HG03045 (cell line): ENCODE measurements at regions not wholly inside any gene's neighbourhood (a gene's known extent, or its start where the extent isn't known, plus 50 kb on each side); places are given as distances from the start of the nearest gene placed in this dataset.
"Not testable (repeated sequence)": the region's sequence is repeated elsewhere in the genome, so short reads cannot be mapped to it uniquely, and the experiment has no call there.

Experiments
- ATAC-seq: cut with Tn5 transposase; IDR thresholded peaks from one replicate; pipeline ENCODE4 v1.9.1; 2021; ENCODE audit warnings: mild to moderate bottlenecking, moderate library complexity; ENCODE audit not compliant: unreplicated experiment

- ATAC-seq = no peak
Measured at GRCh38 chr1:81179242-81179641, 621.5 kb upstream of the ADGRL2 start.

GRCh38 chr1:81178431-81179093, 622.2 kb upstream of the ADGRL2 start:
- ATAC-seq = not testable (repeated sequence)

DNA sequence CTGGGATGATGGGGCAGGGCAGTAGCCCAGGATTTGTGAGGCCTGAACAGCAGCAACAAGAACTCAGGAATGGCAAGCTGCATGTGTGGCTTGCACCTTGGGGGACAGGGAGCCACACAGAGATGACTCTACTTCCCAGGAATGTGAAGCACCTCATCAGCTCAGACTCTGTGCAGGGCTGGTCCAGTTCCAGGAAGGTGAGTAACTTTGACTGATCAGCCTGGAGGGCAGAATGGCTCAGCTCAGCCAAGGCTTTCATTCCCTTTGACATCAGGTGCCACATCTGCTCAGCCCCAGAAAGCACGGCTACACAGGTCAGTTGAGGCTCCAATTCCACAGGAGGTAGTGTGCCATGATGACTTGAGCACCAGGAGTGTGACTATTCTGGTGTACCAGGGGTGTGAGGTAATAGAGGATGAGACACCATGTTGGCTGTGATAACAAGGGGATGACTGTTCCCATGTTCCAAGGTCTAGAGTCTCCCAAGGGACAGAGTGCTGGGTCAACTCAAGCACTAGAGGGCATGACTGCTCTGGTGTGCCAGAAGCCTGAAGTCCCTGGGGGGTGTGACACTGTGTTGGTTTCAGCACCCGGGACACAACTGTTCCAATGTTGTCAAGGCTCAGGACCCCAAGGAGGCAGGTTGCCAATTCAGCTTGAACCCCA, 625.8 kb upstream of the ADGRL2 start:
- no peak for ATAC-seq

- ATAC-seq = no peak
Measured at GRCh38 chr1:81174052-81174451, 626.7 kb upstream of the ADGRL2 start.

DNA sequence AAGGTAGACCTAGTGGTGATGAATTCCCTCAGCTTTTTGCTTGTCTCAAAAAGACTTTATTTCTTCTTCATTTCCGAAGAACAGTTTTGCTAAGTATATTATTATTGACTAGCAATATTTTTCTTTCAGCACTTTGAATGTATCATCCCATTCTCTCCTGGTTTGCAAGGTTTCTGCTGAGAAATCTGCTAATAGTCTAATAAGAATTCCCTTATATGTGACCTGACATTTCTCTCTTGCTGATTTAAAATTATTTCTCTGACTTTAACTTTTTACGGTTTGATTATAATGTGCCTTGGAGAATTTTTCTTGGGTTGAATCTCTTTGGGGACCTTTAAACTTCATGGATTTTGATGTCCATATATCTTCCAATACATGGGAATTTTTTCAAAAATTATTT, 628.3 kb upstream of the ADGRL2 start:
- ATAC-seq = no peak

DNA sequence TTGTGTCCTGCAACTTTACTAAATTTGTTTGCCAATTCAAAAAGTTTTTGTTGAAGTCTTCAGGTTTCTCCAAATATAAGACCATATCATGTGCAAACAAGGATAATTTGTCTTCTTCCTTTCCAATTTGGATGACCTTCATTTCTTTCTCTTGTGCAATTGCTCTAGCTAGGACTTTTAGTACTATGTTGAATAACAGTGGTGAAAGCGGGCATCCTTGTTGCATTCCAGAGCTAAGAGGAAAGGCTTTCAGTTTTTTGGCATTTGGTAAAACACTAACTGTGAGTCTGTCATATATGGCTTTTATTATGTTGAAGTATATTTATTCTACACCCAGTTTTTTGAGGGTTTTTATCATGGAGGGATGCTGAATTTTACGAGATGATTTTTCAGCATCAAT, 630.0 kb upstream of the ADGRL2 start:
- no peak for ATAC-seq

DNA sequence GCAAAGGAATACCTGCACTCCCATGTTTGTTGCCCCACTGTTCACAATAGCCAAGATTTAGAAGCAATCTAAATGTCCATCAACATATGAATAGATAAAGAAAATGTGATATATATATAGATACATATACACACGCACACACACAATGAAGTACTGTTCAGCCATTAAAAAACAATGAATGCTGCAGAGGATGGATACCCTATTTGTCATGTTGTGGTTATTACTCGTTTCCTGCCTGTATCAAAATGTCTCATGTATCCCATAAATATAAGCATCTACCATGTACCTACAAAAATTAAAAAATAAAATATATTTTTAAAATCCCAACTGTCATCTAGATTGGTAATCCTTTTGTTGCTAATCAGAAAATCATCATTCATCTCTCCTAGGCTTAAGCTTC, 634.8 kb upstream of the ADGRL2 start:
- ATAC-seq = no peak

GRCh38 chr1:81160696-81161095, 640.0 kb upstream of the ADGRL2 start:
- no peak for ATAC-seq

DNA sequence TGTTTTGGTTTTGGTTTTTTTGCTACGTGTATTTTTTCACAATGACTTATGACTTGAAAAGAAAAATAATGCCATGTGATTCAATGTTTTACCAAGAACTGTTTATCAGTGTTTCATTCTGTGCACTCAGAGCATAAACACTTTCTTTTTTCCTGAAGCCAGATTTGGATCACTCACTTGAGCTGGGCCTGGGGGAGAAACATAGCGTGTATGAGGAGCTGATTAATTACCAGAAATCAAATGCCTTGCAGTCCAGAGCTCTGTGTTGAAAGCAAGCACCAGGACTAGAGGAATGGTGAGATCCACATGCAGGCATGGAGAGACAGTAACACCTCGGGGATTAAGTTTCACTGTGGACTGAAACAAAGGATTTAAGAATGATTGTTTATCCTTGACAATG, 642.1 kb upstream of the ADGRL2 start:
- ATAC-seq = no peak

- no peak for ATAC-seq
Measured at GRCh38 chr1:81157686-81158085, 643.0 kb upstream of the ADGRL2 start.

DNA sequence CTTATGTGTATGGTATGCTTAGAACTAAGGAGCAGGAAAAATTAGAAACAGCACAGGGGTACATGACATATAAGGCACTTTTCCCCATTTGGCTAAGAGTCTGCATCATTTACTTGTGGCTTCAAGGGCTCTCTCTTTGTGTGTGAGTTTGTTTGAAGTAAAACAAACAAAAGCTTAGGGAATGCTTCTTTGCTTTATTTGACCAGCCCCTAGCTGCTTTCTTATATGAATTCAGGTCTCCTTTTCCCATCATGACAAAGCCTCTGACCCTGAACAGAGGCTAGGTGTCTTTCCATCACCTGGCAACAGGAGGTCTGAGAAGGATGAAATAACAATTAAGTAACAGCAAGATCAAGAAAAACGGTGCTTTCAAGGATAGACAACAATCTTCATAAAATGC, 643.8 kb upstream of the ADGRL2 start:
- ATAC-seq = no peak

GRCh38 chr1:81155131-81155530, 645.6 kb upstream of the ADGRL2 start:
- ATAC-seq = no peak

DNA sequence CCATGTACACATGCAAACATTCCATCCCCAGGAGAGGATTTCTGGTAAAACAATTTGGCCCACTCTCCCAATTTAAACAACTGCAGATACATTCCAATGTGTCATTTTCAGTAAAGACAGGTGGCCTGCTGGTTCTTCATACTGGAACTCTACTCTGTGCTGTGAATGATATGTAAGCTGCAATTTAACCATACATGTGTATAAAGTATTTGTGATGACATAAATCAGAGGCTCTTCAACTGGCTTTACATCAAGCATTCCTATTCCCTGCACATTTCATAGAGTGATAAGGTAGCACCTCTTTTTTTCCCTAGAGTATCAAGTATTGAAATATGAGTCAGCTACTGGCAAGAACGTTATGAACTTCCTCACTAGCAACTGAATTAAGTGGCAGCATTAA, 649.5 kb upstream of the ADGRL2 start:
- ATAC-seq = no peak

GRCh38 chr1:81149649-81150325, 650.9 kb upstream of the ADGRL2 start:
- ATAC-seq = no peak

DNA sequence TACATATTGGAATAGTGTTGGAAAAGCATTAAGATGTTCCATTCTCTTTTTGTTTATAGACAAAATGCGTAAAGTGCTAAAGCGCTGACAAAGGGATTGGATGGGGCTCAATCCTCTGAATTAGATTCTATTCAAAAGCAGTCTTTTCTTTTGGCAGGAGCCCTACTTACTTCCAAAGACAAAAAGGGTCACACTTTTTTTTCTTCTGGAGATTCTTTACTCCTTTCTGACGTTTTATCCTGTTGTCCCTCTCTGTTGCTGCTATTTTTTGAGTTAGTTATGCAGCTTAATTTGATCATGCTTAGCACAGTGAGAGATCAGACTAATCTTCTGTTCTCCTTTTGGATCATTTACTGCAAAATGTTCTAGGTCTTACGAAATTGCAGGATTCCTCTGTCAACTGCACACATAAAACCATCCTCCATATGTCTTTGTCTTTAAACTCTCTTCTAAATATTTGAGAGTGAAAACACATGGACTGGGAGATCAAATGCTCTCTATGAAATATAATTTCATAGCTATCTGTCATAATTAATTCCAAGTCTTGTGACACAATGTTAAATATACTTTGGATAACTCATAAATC, 656.4 kb upstream of the ADGRL2 start:
- no peak for ATAC-seq

GRCh38 chr1:81142099-81142826, 658.5 kb upstream of the ADGRL2 start:
- no peak for ATAC-seq

DNA sequence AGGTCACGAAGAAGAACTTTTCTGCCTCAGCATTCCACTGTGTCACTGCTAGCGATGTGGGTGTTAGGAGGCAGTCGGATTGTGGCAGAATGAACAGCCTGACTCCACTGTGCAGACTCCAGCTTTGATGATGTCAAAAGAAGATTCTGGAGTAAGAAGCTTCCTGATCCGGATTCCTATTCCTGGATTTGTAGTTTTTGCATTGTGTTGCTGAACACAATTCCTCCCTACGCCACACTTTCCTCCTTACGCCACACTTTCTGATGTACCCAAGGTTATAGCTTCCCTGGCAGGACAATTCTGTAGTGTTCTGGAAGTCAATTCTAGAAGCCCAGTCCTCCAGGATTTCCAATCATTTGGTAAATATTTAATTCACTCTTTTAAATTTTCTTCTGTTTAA, 665.2 kb upstream of the ADGRL2 start:
- no peak for ATAC-seq

GRCh38 chr1:81129776-81130175, 671.0 kb upstream of the ADGRL2 start:
- no peak for ATAC-seq

DNA sequence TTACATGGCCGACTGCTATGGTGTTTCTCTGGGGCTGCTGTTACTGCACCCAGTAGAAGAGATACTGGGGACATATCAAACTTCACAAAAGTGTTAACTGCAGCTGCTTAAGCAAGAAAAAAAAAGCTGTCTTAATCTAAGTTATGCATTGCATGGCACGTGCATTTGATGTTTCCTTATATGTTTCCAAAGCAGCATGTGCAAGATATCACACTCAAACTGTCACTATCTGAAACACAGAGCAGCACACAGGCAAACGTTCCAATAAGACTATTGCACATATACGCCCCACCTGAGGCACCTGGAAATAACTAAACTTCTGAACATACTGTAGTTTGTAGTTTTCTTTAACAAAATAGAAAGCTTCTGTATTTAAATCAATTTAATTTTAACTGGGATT, 671.4 kb upstream of the ADGRL2 start:
- no peak for ATAC-seq

DNA sequence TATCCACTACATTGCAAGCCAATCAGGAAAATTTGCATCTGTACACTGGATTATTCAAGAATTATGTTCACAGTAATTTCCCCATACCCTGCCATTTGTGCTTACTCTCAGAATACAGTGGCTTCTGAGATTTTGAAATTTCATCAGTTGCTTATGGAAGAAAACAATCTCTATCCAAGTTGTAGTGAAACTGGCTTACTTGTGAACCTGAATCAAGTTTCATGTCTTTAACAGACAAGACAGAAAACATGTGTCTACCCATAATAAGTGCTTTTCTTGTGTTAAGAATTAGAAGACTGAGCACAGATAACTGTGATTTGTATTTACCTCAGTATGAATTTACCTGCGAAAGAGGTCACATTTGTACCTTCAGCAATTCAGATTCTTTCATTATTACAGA, 672.7 kb upstream of the ADGRL2 start:
- no peak for ATAC-seq

GRCh38 chr1:81126989-81127581, 673.6 kb upstream of the ADGRL2 start:
- ATAC-seq = no peak
